ENCODE measurements at regions not wholly inside any gene's neighbourhood (a gene's known extent, or its start where the extent isn't known, plus 50 kb on each side); places are given as distances from the start of the nearest gene placed in this dataset.

- Histone ChIP-seq H3K4me3 (ENCODE audit: insufficient read depth, low read depth, low read length) (no peak overlapping the region), H3K23ac (ENCODE audit: low read depth, low read length) (no peak overlapping the region), H2AK5ac (ENCODE audit: low read depth, low read length) (no peak overlapping the region), H2BK15ac (ENCODE audit: low read depth, low read length) (no peak overlapping the region), H3K27me3 (ENCODE audit: control insufficient read depth, insufficient read depth, low read length) (no peaks in the 10 kb centered on the region), H3K4me1 (ENCODE audit: control insufficient read depth, insufficient read depth, low read length) (no peaks in the 10 kb centered on the region), H2BK20ac (ENCODE audit: low read depth, low read length) (no peak overlapping the region), H4K91ac (ENCODE audit: insufficient read depth, low read depth, low read length) (no peak overlapping the region), H4K8ac (ENCODE audit: low read depth in 2 of 2, low read length in 2 of 2) (no peak overlapping the region), H2BK5ac (ENCODE audit: low read depth, low read length, poor library complexity, severe bottlenecking) (no peak overlapping the region), H2AK9ac (replicated peaks; ENCODE audit: low read depth, low read length, poor library complexity) (no peak overlapping the region), H3K27ac (ENCODE audit: insufficient read depth, low read length) (no peak overlapping the region), H3K9me1 (ENCODE audit: insufficient read depth, low read length) (no peaks in the 10 kb centered on the region), H3K9me3 (ENCODE audit: control insufficient read depth, insufficient read depth, low read length) (no peaks in the 10 kb centered on the region), H3K9ac (ENCODE audit: low read depth, low read length) (no peak overlapping the region), H2AFZ (replicated peaks; ENCODE audit: low read length, poor library complexity) (no peak overlapping the region), H4K20me1 (ENCODE audit: insufficient read depth, low read length) (no peaks in the 10 kb centered on the region), H3K36me3 (ENCODE audit: control insufficient read depth, insufficient read depth, low read length) (no peaks in the 10 kb centered on the region), H3K4ac (ENCODE audit: low read depth, low read length) (no peak overlapping the region), H3K14ac (replicated peaks; ENCODE audit: low read depth, low read length) (no peak overlapping the region), H3K18ac (ENCODE audit: low read depth, low read length) (no peak overlapping the region), H3K79me1 (ENCODE audit: low read depth in 1 of 2, low read length in 2 of 2) (no peaks in the 10 kb centered on the region), H3K4me2 (ENCODE audit: low read depth, low read length) (no peak overlapping the region), H3K56ac (ENCODE audit: extremely low read depth, insufficient read depth, low read length) (no peak overlapping the region), H2BK120ac (ENCODE audit: low read depth, low read length) (no peak overlapping the region), H4K5ac (ENCODE audit: low read depth, low read length) (no peak overlapping the region)
- dilution Hi-C loops (cut with HindIII; ENCODE audit: low sequenced_read_pairs, unreplicated experiment): no loop called here
- BruUV-seq (replicated peaks): no TSS peak
- TF ChIP-seq POLR2A (IDR thresholded peaks at IDR 0.05; ENCODE audit: low read depth, low read length): no peak
- TF ChIP-seq RFX5 (IDR thresholded peaks at IDR 0.05; ENCODE audit: low read depth, low read length): no peak
- no peak for TF ChIP-seq USF2 (IDR thresholded peaks at IDR 0.05; ENCODE audit: low read depth, low read length)
- no peak for TF ChIP-seq NFE2L2 (IDR thresholded peaks at IDR 0.05; ENCODE audit: low read depth, low read length)
- no peak for TF ChIP-seq FOS (IDR thresholded peaks at IDR 0.05; ENCODE audit: low read depth, low read length)
- TF ChIP-seq CTCF (conservative IDR thresholded peaks at IDR 0.05; ENCODE audit: low read depth, low read length): no peak
- TF ChIP-seq RCOR1 (IDR thresholded peaks at IDR 0.05; ENCODE audit: insufficient replicate concordance, low read length): no peak
- no peak for TF ChIP-seq SMC3 (IDR thresholded peaks at IDR 0.05; ENCODE audit: low read depth, low read length)
- no peak for TF ChIP-seq BHLHE40 (IDR thresholded peaks at IDR 0.05; ENCODE audit: low read depth, low read length)
- TF ChIP-seq RAD21 (IDR thresholded peaks at IDR 0.05; ENCODE audit: low read length): no peak
- no peak for TF ChIP-seq CEBPB (IDR thresholded peaks at IDR 0.05; ENCODE audit: low read depth, low read length)
- no peak for TF ChIP-seq MXI1 (IDR thresholded peaks at IDR 0.05; ENCODE audit: borderline replicate concordance, low read depth, low read length)
- no peak for TF ChIP-seq CHD1 (IDR thresholded peaks at IDR 0.05; ENCODE audit: low read depth, low read length)
- no peak for TF ChIP-seq ELK1 (IDR thresholded peaks at IDR 0.05; ENCODE audit: borderline replicate concordance, low read depth, low read length)
- no peak for TF ChIP-seq MAFK (IDR thresholded peaks at IDR 0.05; ENCODE audit: low read depth, low read length)
- TF ChIP-seq MAZ (IDR thresholded peaks at IDR 0.05; ENCODE audit: borderline replicate concordance, low read depth, low read length): no peak
- intact Hi-C loops (cut with micrococcal nuclease): no loop called here
- ChIA-PET CTCF (no interaction called here), POLR2A (ENCODE audit: unreplicated experiment) (no interaction called here)
- no CpG with 5 or more reads among the region's 5 CpGs for WGBS, 2 experiments (ENCODE audit: extremely low coverage in 2 of 2, insufficient read length in 1 of 2)
- ATAC-seq (ENCODE audit: low read depth): no peak
- in situ Hi-C loops (cut with MboI; ENCODE audit: low sequenced_read_pairs): no loop called here
- no peak for DNase-seq
Measured at GRCh38 chr15:44882499-44882968, 74.0 kb upstream of the TERB2 start.
